OCI-LY7 (cell line): ENCODE measurements at regions not wholly inside any gene's neighbourhood (a gene's known extent, or its start where the extent isn't known, plus 50 kb on each side); places are given as distances from the start of the nearest gene placed in this dataset. TPM values are rescaled to one million over a fixed set of nuclear protein-coding genes. Genes with fewer than 3 reads are reported as not detected.

ENCODE experiments used
- BruUV-seq: library from RNA; stranded (reverse); fragments of 400-500 nt; replicated peaks from 2 replicates; lab custom pipeline; 2021; lab: Mats Ljungman, UMichigan
- CTCF ChIA-PET: fragments of 300-600 bp; sonication (Branson Sonifier 250); formaldehyde crosslinking; loops from one replicate; lab custom pipeline; 2022; ENCODE audit warnings: antibody characterized with exemption; ENCODE audit not compliant: unreplicated experiment; lab: Charles Lee
- POLR2A ChIA-PET: fragments of 300-600 bp; sonication (Branson Sonifier 250); formaldehyde crosslinking; loops from one replicate; lab custom pipeline; 2022; ENCODE audit warnings: antibody characterized with exemption; lab: Charles Lee
- DNase-seq: peaks from one replicate; pipeline ENCODE4 v3.0.0-alpha.2; 2015; ENCODE audit warnings: low spot score
- H2AFZ ChIP-seq: fragments of 200-600 bp; sonication (generic), shearing (Covaris generic); 2 replicates; pipeline ENCODE4 v1.6.1; 2014; ENCODE audit warnings: mild to moderate bottlenecking, antibody characterized with exemption, low read length, moderate library complexity
- H3K27ac ChIP-seq: fragments of 200-600 bp; sonication (generic); 2 replicates; pipeline ENCODE4 v1.5.1; 2014; ENCODE audit warnings: mixed run types, low read depth, mild to moderate bottlenecking, moderate library complexity, low read length, inconsistent platforms; ENCODE audit not compliant: poor library complexity, severe bottlenecking
- H3K36me3 ChIP-seq: fragments of 200-600 bp; sonication (generic); 2 replicates; pipeline ENCODE4 v1.6.1; 2014; ENCODE audit warnings: mild to moderate bottlenecking, antibody characterized with exemption, low read length, moderate library complexity, mixed read lengths; ENCODE audit not compliant: insufficient read depth
- H3K4me1 ChIP-seq: fragments of 200-600 bp; sonication (generic); 2 replicates; pipeline ENCODE4 v1.5.1; 2014; ENCODE audit warnings: mild to moderate bottlenecking, low read length; ENCODE audit not compliant: insufficient read depth, poor library complexity, severe bottlenecking
- H3K4me2 ChIP-seq: fragments of 200-600 bp; sonication (generic); 2 replicates; pipeline ENCODE4 v1.6.1; 2014; ENCODE audit warnings: mild to moderate bottlenecking, low read length
- H3K4me3 ChIP-seq: fragments of 200-600 bp; sonication (generic); 2 replicates; pipeline ENCODE4 v1.5.1; 2014; ENCODE audit warnings: mild to moderate bottlenecking, low read depth, low read length; ENCODE audit not compliant: poor library complexity, severe bottlenecking
- H3K79me2 ChIP-seq: fragments of 200-600 bp; sonication (generic); 2 replicates; pipeline ENCODE4 v1.6.1; 2016; ENCODE audit warnings: low read depth, mild to moderate bottlenecking, low read length, moderate library complexity, mixed read lengths; ENCODE audit not compliant: insufficient read depth
- H3K9me2 ChIP-seq: fragments of 200-600 bp; sonication (generic); 2 replicates; pipeline ENCODE4 v1.6.1; 2016; ENCODE audit warnings: mild to moderate bottlenecking, low read length, mixed read lengths; ENCODE audit not compliant: insufficient read depth
- H3K9me3 ChIP-seq: fragments of 200-600 bp; sonication (generic); 2 replicates; pipeline ENCODE4 v1.6.1; 2014; ENCODE audit warnings: mild to moderate bottlenecking, mixed run types, low read length, mixed read lengths
- H4K20me1 ChIP-seq: fragments of 200-600 bp; sonication (generic); 2 replicates; pipeline ENCODE4 v1.6.1; 2014; ENCODE audit warnings: mild to moderate bottlenecking, antibody characterized with exemption, low read length, moderate library complexity, mixed read lengths; ENCODE audit not compliant: insufficient read depth
- EZH2phosphoT487 ChIP-seq: fragments of 200-600 bp; sonication (generic); IDR thresholded peaks from 2 replicates; pipeline ENCODE4 v1.6.1; 2018; ENCODE audit warnings: low read depth, borderline replicate concordance, mild to moderate bottlenecking, mixed run types, antibody characterized with exemption, low read length, moderate library complexity, mixed read lengths
- intact Hi-C: fragments of 100-400 bp; cut with micrococcal nuclease; formaldehyde crosslinking; loops from one replicate; pipeline ENCODE4 v1.10.0; 2022; ENCODE audit not compliant: unreplicated experiment
- small RNA-seq: library from RNA; depleted of rRNA; stranded (forward); fragments of <200 nt; gene quantifications from one replicate; pipeline ENCODE3, GENCODE V24; 2014
- TF ChIP-seq, protein P1 (sequence below): fragments of 200-600 bp; sonication (generic); conservative IDR thresholded peaks from 2 replicates; pipeline ENCODE4 v1.5.1; 2014; ENCODE audit warnings: mild to moderate bottlenecking, antibody characterized with exemption, low read length, moderate library complexity, mixed read lengths

GRCh38 chr2:121165038-121165542, 119.9 kb downstream of the TFCP2L1 start:
- intact Hi-C loops: no loop called here
- Histone ChIP-seq H4K20me1 (no peaks in the 10 kb centered on the region), H3K79me2 (no peaks in the 10 kb centered on the region), H3K4me3 (no peak overlapping the region), H3K4me1 (no peaks in the 10 kb centered on the region), H3K9me2 (no peaks in the 10 kb centered on the region), H3K9me3 (no peaks in the 10 kb centered on the region), H3K36me3 (no peaks in the 10 kb centered on the region), H2AFZ (no peak overlapping the region), H3K27ac (no peak overlapping the region), H3K4me2 (no peak overlapping the region)
- TF ChIP-seq, protein P1, sequence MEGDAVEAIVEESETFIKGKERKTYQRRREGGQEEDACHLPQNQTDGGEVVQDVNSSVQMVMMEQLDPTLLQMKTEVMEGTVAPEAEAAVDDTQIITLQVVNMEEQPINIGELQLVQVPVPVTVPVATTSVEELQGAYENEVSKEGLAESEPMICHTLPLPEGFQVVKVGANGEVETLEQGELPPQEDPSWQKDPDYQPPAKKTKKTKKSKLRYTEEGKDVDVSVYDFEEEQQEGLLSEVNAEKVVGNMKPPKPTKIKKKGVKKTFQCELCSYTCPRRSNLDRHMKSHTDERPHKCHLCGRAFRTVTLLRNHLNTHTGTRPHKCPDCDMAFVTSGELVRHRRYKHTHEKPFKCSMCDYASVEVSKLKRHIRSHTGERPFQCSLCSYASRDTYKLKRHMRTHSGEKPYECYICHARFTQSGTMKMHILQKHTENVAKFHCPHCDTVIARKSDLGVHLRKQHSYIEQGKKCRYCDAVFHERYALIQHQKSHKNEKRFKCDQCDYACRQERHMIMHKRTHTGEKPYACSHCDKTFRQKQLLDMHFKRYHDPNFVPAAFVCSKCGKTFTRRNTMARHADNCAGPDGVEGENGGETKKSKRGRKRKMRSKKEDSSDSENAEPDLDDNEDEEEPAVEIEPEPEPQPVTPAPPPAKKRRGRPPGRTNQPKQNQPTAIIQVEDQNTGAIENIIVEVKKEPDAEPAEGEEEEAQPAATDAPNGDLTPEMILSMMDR: no peak
- TF ChIP-seq EZH2phosphoT487: no peak
- no peak for DNase-seq
- no TSS peak for BruUV-seq
- CTCF ChIA-PET: no interaction called here
- POLR2A ChIA-PET: no interaction called here

Small RNAs in the stretch of these regions (small RNA-seq; reads per million reads assigned to genes)
- gene RF00019: not detected
